CD4-positive, alpha-beta T cell treated with Interleukin-15 for 4 hours (primary cell): ENCODE measurements at regions not wholly inside any gene's neighbourhood (a gene's known extent, or its start where the extent isn't known, plus 50 kb on each side); places are given as distances from the start of the nearest gene placed in this dataset.

Experiments used
- DNase-seq: peaks from one replicate; pipeline ENCODE4 v3.0.0-alpha.2; 2020; ENCODE audit warnings: low spot score

GRCh38 chr20:22466447-22467171 is 117.8 kb downstream of the FOXA2 start:
- no peak for DNase-seq

DNA sequence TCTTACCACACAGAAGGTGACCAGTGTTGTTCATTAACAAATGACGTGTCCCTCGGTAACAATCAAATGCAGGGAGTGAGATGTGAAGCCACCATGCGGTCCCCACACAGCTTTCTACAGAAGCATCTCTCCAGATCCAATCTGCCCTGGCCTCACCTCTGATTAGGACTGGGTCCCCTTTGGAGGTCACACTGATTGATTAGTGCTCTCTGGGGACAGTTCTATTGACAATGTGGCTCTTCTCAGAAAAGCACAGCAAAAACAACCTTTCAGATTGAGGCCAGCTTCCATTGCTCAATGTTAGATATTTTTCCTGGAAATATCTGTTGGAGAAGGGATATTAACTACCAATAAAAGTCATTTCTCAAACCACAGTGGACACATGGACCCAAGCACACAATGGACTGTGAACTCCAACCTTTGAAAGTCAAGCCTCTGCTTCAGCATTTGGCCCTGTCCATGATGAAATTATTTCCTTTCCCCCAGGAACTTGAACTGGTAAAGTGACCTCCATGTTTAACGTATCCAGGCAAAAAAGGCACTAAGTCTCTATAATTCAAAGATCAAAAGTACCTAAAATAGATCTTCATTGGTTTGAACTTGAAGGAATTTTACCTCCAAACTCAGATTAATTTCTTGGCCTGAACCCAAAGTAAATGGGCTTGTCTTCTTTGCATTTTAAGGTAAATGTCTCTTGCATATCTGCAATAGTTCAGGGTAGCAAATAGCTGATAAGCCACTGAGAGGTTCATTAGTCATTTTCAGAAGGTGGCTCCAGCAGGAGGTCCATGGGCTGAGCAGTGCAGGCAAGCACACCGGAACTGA is 118.5 kb downstream of the FOXA2 start:
- no peak for DNase-seq

GRCh38 chr20:22464312-22465003 is 119.9 kb downstream of the FOXA2 start:
- DNase-seq, result no peak

DNA sequence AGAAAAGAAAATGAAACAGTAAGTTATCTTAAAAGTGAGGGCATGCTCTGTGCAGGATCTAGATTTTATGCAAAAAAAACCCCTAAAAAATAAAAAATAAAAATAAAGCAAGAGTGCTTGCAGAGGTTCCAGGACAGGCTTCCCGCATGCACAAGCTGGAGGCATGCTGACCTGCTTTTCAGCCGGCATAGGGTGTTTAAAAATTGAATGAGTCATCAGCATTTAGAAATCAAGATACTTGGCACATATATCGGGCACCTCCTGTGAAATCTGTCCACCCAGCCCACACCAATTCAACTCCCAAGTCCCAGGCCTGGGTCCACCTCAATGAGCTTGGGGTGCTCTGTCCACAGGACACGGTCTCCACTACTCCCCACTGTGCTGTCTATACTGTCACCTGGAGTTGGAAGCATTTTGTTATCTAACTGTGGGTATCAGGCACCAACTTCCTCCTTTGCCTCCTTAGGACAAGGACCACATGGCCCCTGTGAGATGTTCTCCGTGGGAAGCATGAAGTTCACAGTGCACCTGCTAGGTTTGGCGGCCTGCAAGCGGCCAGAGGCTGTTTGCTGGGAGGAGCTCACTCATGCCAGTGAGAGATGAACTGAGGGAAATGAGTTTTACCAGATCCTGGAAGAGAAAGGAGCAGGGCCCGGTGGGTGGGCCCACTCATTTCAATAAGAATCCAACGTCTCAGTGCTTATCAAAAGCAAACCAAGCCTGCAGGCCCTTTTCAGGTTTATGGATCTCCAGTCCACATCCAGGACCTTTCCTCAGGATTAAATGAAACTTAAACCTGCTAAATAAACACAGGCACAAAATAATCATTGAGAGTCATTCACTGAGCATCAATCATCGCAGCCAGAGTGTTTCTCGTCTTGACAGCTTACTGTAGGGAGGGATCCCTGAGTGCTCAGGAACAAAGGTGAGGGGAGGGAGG is 121.1 kb downstream of the FOXA2 start:
- DNase-seq, result no peak

GRCh38 chr20:22460803-22461202 is 123.6 kb downstream of the FOXA2 start:
- no peak for DNase-seq

DNA sequence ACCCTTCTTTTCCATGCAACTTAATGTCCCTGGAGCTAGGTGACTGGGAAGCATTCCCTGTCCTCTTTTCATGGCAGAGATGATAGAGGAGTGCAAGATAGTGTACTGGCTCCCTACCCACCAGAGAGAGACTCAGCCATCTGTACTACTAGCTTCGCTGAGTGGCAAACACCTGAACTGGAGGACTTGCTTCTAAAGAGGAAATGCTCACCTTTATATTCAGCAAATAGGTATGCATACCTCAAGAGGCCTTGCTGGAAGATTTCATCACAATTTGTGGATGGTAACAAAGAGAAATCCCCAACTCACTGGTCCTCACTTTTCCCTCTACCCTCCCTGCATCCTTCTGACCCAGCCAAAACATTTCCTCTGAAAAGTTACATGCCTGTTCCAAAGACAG is 124.1 kb downstream of the FOXA2 start:
- DNase-seq, result no peak

GRCh38 chr20:22459754-22460153 is 124.6 kb downstream of the FOXA2 start:
- DNase-seq, result no peak

- no peak for DNase-seq
Measured at GRCh38 chr20:22456109-22456508, 128.3 kb downstream of the FOXA2 start.

DNA sequence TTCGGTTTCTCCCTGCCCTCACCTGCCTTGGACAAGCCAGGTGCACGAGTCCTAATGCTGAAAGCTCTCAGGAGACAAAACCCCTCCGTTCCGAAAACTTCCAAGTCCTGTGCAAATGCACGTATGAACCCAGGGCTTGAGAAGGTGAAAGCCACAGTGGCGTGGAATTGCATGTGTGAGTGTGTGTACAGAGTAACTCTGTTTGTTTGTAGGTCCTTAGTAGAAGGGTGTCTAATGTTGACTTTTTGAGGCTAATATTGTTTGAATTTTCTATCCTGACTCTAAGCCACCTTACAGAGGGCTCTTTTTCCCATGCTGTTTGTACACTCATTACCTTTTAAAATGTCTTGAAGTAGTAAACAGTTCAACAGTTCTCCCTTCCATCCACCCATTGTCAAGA is 129.1 kb downstream of the FOXA2 start:
- no peak for DNase-seq

DNA sequence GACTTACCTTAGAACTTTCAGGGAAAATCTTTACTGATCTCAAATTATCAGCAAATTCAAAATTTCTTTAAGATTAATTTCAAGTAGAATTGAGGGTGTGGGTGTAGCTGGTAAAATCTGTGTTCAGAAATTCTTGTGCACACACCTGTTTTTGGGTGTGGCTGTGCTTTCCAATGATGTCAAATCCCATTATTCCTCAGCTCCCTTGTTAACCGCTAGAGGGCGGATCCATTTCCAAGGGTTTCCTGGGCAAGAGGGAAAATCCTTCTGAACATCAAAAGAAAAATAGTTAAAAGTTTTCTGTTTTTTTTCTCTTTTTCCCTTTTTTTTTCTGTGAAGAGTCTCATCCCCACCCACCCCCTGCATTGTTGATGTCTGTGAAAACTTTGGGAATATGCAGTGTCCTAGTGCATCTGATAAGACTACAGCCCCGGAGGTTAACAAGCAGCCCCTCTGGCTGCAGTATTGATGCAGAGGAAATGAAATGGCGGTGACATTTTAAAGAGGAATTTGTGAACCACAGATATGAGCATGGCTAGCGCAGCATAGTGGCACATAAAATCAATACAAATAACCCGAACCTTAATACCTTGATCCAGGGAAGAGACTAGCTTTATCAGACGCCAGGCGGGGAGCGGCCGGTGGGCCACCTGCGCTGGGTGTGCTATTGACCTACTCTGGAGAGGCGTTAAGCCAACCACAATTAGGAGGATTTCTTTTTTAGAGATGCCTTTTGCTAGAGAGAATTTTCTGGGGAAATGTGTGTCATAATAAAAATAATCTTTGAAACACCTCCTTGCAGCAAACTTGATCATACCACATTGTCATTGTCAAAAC is 130.9 kb downstream of the FOXA2 start:
- DNase-seq, result no peak

- no peak for DNase-seq
Measured at GRCh38 chr20:22452442-22453011, 131.8 kb downstream of the FOXA2 start.

GRCh38 chr20:22450537-22450936 is 133.8 kb downstream of the FOXA2 start:
- no peak for DNase-seq

GRCh38 chr20:22449188-22449973 is 135.0 kb downstream of the FOXA2 start:
- DNase-seq, result no peak

DNA sequence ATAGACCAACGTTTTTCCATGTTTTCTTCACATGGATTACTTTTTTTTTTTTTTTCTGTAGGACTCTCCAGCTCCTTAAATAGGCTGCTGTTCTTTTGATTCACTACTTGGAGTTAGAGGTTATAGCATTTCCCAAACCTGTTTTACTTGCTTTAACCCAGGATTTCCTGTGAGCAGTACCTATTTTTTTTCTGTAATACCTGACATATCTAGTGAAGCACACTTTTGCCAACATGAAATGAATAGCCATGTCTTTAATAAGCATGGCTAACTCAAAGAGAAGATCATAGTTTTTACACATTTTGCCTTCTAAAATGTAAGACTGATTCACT is 137.0 kb downstream of the FOXA2 start:
- no peak for DNase-seq

DNA sequence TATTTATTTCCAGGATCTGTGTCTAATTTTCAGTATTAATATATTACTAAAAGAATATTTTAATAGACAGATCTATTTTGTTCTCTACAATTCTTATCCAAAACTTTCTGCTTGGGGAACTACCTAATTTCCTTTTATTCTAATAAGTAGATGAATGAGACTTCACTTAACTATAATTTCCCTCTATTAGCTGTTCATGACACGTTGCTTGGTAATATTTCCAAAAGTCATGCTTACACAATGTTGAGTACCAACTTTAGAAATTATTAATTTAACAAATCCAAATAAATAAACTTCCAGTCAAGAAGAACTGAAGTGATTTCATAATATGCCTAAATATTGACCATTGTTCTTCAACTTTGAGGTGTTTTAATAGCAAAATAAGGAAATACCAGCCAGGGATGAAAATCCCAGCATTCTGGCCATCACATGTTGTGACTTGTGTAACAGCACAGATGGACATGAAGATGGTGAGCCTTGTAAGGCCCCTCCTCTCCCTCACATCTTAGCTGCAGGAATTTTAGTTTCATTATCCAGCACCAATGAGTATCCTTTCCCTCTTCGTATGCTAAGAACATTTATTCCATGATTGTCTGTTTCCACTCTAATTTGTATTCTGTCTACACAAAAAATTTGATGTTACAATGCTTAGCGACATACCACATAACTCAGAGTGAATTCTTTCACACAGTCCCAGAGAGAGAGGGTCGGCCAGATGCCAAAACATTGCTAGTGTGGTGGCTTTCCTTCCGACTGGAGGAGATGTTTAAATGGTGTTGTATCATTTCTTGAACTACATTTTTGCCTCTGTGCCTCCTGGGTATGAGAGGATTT is 137.5 kb downstream of the FOXA2 start:
- DNase-seq, result no peak

GRCh38 chr20:22442318-22442717 is 142.1 kb downstream of the FOXA2 start:
- DNase-seq, result no peak

DNA sequence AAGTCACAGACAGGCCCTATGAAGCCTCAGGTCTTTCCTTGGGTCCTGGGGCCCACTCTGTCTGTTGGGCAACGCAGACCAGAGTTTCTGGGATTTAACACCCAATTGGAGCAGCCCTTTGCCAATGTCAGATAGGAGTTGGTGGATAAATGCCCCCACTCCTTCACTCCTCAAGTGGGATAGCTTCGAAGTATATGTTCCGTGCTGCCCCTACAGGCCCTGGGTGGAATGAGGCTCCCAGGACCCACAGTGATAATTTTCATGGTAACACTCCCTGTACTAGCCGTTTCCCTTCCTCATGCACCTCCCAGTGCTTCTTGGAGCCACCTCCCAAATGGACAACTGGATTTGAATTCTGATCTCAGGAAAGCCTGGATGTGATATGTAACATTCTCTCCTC is 145.4 kb downstream of the FOXA2 start:
- no peak for DNase-seq

DNA sequence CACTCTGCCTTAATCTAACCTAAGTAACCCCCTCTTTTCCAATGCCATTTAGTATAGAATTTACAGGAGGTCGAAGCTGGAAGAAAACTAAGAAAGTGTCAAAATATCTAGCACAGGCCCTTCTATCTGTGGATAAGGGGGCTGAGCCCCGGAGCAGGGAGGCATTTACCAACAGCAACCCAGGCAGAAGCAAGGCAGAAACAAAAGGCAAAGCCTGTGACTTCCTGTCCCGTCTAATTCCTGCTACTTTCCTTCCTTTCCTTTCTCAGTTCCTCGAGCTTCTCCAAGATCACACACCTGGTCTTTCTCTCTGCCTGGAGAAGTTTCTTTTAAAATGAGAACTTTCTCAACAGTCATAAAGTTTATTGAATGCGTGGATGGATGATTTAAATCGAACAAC is 146.0 kb downstream of the FOXA2 start:
- no peak for DNase-seq

DNA sequence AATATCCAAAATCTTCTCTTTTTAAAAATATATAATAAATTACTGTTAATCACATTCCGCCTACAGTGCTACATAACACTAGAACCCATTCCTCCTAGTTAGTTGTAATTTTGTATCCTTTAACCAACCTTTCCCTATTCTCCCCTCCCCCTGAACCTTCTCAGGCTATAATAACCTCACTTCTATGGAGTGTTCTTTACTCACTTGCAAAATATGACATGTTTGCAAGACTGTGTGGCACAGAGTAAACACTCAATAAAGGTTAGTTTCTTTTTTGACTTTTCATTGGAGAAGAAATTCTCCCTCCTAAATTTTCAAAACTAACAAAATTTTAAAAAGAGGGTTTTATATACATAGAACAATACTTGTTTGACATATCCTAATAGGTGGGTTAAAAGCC is 147.0 kb downstream of the FOXA2 start:
- DNase-seq, result no peak
